Spleen (tissue), 7 donors: ENCODE measurements at regions not wholly inside any gene's neighbourhood (a gene's known extent, or its start where the extent isn't known, plus 50 kb on each side); places are given as distances from the start of the nearest gene placed in this dataset.

ENCODE experiments used
- POLR2AphosphoS5 ChIP-seq, 3 donors: sonication (generic); formaldehyde crosslinking; IDR thresholded peaks; one replicate each; pipeline ENCODE4 v1.5.1; 2017; ENCODE audit warnings: antibody characterized with exemption in 3 of 3
- TF ChIP-seq, protein P1 (sequence below), 11 experiments: fragments of 200-600 bp in 7 of 11; fragments of 450-650 bp in 4 of 11; sonication (generic) in 4 of 11; IDR thresholded peaks in 8 of 11; conservative IDR thresholded peaks in 3 of 11; 1 replicate in 7 of 11; 2 replicates in 4 of 11; pipeline versions ENCODE4 v1.4.0 to v1.8.0; 2016 to 2021; ENCODE audit warnings: antibody characterized with exemption in 11 of 11, inconsistent platforms in 4 of 11, mild to moderate bottlenecking in 1 of 11
- donor health status: DM: no; HTN: no; CAD: no; lungs with moderate emphysema.
- donor health status: DM: no; HTN: no; CAD: no.
- donor health status: DM: no; HTN: no; CAD: no.

GRCh38 chr11:70501933-70502540, 103.7 kb downstream of the CTTN start:
- TF ChIP-seq, protein P1, sequence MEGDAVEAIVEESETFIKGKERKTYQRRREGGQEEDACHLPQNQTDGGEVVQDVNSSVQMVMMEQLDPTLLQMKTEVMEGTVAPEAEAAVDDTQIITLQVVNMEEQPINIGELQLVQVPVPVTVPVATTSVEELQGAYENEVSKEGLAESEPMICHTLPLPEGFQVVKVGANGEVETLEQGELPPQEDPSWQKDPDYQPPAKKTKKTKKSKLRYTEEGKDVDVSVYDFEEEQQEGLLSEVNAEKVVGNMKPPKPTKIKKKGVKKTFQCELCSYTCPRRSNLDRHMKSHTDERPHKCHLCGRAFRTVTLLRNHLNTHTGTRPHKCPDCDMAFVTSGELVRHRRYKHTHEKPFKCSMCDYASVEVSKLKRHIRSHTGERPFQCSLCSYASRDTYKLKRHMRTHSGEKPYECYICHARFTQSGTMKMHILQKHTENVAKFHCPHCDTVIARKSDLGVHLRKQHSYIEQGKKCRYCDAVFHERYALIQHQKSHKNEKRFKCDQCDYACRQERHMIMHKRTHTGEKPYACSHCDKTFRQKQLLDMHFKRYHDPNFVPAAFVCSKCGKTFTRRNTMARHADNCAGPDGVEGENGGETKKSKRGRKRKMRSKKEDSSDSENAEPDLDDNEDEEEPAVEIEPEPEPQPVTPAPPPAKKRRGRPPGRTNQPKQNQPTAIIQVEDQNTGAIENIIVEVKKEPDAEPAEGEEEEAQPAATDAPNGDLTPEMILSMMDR (IDR thresholded peaks at IDR 0.05 in 8 of 11, conservative IDR thresholded peaks at IDR 0.05 in 3 of 11): no peak
- TF ChIP-seq POLR2AphosphoS5 (IDR thresholded peaks at IDR 0.05): no peak
